ENCODE measurements at regions not wholly inside any gene's neighbourhood (a gene's known extent, or its start where the extent isn't known, plus 50 kb on each side); places are given as distances from the start of the nearest gene placed in this dataset.

- Histone ChIP-seq H3K4me3 (ENCODE audit: low read depth, low read length) (no peak overlapping the region), H3K36me3 (ENCODE audit: control insufficient read depth, insufficient read depth, low read length) (no peaks in the 10 kb centered on the region), H3K27me3 (ENCODE audit: control insufficient read depth, insufficient read depth, low read length) (no peaks in the 10 kb centered on the region)
- TF ChIP-seq, protein P1, sequence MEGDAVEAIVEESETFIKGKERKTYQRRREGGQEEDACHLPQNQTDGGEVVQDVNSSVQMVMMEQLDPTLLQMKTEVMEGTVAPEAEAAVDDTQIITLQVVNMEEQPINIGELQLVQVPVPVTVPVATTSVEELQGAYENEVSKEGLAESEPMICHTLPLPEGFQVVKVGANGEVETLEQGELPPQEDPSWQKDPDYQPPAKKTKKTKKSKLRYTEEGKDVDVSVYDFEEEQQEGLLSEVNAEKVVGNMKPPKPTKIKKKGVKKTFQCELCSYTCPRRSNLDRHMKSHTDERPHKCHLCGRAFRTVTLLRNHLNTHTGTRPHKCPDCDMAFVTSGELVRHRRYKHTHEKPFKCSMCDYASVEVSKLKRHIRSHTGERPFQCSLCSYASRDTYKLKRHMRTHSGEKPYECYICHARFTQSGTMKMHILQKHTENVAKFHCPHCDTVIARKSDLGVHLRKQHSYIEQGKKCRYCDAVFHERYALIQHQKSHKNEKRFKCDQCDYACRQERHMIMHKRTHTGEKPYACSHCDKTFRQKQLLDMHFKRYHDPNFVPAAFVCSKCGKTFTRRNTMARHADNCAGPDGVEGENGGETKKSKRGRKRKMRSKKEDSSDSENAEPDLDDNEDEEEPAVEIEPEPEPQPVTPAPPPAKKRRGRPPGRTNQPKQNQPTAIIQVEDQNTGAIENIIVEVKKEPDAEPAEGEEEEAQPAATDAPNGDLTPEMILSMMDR (IDR thresholded peaks at IDR 0.05; ENCODE audit: insufficient read depth, low read depth, low read length) = no peak
- CTCF ChIA-PET = no interaction called here
- no peak for DNase-seq (ENCODE audit: low read depth)
- POLR2A ChIA-PET = no interaction called here
Measured at GRCh38 chr3:18122264-18122663, 302.9 kb downstream of the SATB1 start.

DNA sequence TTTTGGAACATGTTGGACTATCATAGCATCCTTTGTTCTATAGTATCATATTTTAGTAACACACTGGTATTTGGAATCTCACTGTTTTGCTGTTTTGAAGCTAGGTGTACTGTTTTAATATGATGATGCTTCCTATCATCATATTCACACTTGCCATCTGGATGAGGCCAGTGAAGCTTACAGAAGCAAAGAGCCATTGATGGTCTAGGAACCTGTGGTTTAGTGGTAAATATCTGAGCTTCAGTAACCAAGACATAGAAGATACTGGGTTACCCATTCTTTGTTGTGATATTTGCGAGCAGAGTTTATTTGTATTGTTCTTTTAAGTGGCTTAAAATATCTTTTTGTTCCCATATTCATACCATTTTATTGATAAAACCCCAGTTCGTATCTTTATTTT, 304.1 kb downstream of the SATB1 start:
- POLR2A ChIA-PET = no interaction called here
- TF ChIP-seq, protein P1 (IDR thresholded peaks at IDR 0.05; ENCODE audit: insufficient read depth, low read depth, low read length) = no peak
- Histone ChIP-seq H3K4me3 (ENCODE audit: low read depth, low read length) (no peak overlapping the region), H3K27me3 (ENCODE audit: control insufficient read depth, insufficient read depth, low read length) (no peaks in the 10 kb centered on the region), H3K36me3 (ENCODE audit: control insufficient read depth, insufficient read depth, low read length) (no peaks in the 10 kb centered on the region)
- DNase-seq (ENCODE audit: low read depth) = no peak
- CTCF ChIA-PET = no interaction called here

GRCh38 chr3:18119866-18120265, 305.3 kb downstream of the SATB1 start:
- no peak for DNase-seq (ENCODE audit: low read depth)
- TF ChIP-seq, protein P1 (IDR thresholded peaks at IDR 0.05; ENCODE audit: insufficient read depth, low read depth, low read length) = no peak
- ChIA-PET POLR2A (no interaction called here), CTCF (interaction anchor here (1.0 kb wide), 1 partner anchor 278 kb away, joined by 3 read pairs; no protein-coding TSS in a partner anchor)
- Histone ChIP-seq H3K27me3 (ENCODE audit: control insufficient read depth, insufficient read depth, low read length) (no peaks in the 10 kb centered on the region), H3K4me3 (ENCODE audit: low read depth, low read length) (no peak overlapping the region), H3K36me3 (ENCODE audit: control insufficient read depth, insufficient read depth, low read length) (no peaks in the 10 kb centered on the region)

DNA sequence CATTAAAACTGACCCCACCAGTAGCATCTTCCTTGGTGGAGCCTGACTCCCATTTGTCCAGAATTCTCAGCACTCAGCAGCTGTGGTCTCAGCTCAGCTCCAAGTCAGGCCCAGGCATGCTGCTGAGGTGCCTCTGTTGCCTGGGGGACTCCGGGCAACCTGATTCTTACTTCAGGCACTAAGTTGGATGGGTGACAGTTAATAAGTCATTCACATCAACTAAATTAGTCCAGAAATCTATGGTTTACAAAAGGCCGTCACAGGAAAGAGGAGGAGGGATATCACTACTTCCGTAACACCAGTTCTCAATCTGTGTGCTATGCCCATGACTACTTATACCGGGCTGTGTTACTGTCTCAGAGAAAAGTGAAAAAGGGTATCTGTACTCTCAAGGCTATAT, 310.2 kb downstream of the SATB1 start:
- no peaks in the 10 kb centered on the region for H3K27me3 ChIP-seq (ENCODE audit: control insufficient read depth, insufficient read depth, low read length)
- no peak for DNase-seq (ENCODE audit: low read depth)
- ChIA-PET POLR2A (no interaction called here), CTCF (interaction anchor here (0.6 kb wide), 1 partner anchor 13 kb away, joined by 3 read pairs; no protein-coding TSS in a partner anchor)
- no peaks in the 10 kb centered on the region for H3K36me3 ChIP-seq (ENCODE audit: control insufficient read depth, insufficient read depth, low read length)
- TF ChIP-seq, protein P1 (IDR thresholded peaks at IDR 0.05; ENCODE audit: insufficient read depth, low read depth, low read length) = no peak
- no peak overlapping the region for H3K4me3 ChIP-seq (ENCODE audit: low read depth, low read length)

GRCh38 chr3:18113417-18113816, 311.7 kb downstream of the SATB1 start:
- ChIA-PET CTCF (no interaction called here), POLR2A (no interaction called here)
- Histone ChIP-seq H3K27me3 (ENCODE audit: control insufficient read depth, insufficient read depth, low read length) (no peaks in the 10 kb centered on the region), H3K36me3 (ENCODE audit: control insufficient read depth, insufficient read depth, low read length) (no peaks in the 10 kb centered on the region), H3K4me3 (ENCODE audit: low read depth, low read length) (no peak overlapping the region)
- DNase-seq (ENCODE audit: low read depth) = no peak
- TF ChIP-seq, protein P1 (IDR thresholded peaks at IDR 0.05; ENCODE audit: insufficient read depth, low read depth, low read length) = no peak

Data from BJ (cell line).